GM18867 (cell line): ENCODE measurements at regions not wholly inside any gene's neighbourhood (a gene's known extent, or its start where the extent isn't known, plus 50 kb on each side); places are given as distances from the start of the nearest gene placed in this dataset.
"Not testable (repeated sequence)": the region's sequence is repeated elsewhere in the genome, so short reads cannot be mapped to it uniquely, and the experiment has no call there.

Source experiments
- ATAC-seq: cut with Tn5 transposase; IDR thresholded peaks from one replicate; pipeline ENCODE4 v1.9.1; 2021; ENCODE audit warnings: mild to moderate bottlenecking, moderate library complexity; ENCODE audit not compliant: unreplicated experiment

- no peak for ATAC-seq
Observed at GRCh38 chrX:3184176-3184930, 143.1 kb downstream of the ARSF start.

GRCh38 chrX:3181846-3182245 is 140.6 kb downstream of the ARSF start:
- ATAC-seq = no peak

GRCh38 chrX:3178329-3178728 is 137.1 kb downstream of the ARSF start:
- no peak for ATAC-seq

GRCh38 chrX:3177851-3178250 is 136.6 kb downstream of the ARSF start:
- no peak for ATAC-seq

- ATAC-seq = no peak
Observed at GRCh38 chrX:3176439-3176820, 135.2 kb downstream of the ARSF start.

- no peak for ATAC-seq
Observed at GRCh38 chrX:3175659-3176438, 134.6 kb downstream of the ARSF start.

- ATAC-seq = not testable (repeated sequence)
Observed at GRCh38 chrX:3172156-3172555, 130.9 kb downstream of the ARSF start.

GRCh38 chrX:3169421-3169820 is 128.2 kb downstream of the ARSF start:
- no peak for ATAC-seq

GRCh38 chrX:3167771-3168170 is 126.5 kb downstream of the ARSF start:
- no peak for ATAC-seq

- no peak for ATAC-seq
Observed at GRCh38 chrX:3166670-3167455, 125.6 kb downstream of the ARSF start.

GRCh38 chrX:3165808-3166207 is 124.5 kb downstream of the ARSF start:
- no peak for ATAC-seq
